ENCODE measurements at regions not wholly inside any gene's neighbourhood (a gene's known extent, or its start where the extent isn't known, plus 50 kb on each side); places are given as distances from the start of the nearest gene placed in this dataset.

- H3K9me3 Mint-ChIP-seq (ENCODE audit: insufficient read depth): no peaks in the 10 kb centered on the region
- no peaks in the 10 kb centered on the region for H3K4me1 Mint-ChIP-seq (ENCODE audit: low read depth)
- H3K27ac Mint-ChIP-seq: no peak overlapping the region
- peaks cover 8% of the 10 kb centered on the region for H3K27me3 Mint-ChIP-seq (ENCODE audit: low read depth)
- ATAC-seq: no peak
- no peak overlapping the region for H3K4me3 Mint-ChIP-seq
- no peak for DNase-seq
- POLR2A ChIA-PET: no interaction called here
- CTCF ChIA-PET: no interaction called here
- no peaks in the 10 kb centered on the region for H3K36me3 Mint-ChIP-seq (ENCODE audit: low read depth)
Measured at GRCh38 chr18:77359561-77360314, 110.1 kb downstream of the GALR1 start.

GRCh38 chr18:77360315-77361190 is 110.9 kb downstream of the GALR1 start:
- no peak overlapping the region for H3K27ac Mint-ChIP-seq
- POLR2A ChIA-PET: no interaction called here
- H3K9me3 Mint-ChIP-seq (ENCODE audit: insufficient read depth): no peaks in the 10 kb centered on the region
- H3K4me1 Mint-ChIP-seq (ENCODE audit: low read depth): no peaks in the 10 kb centered on the region
- H3K36me3 Mint-ChIP-seq (ENCODE audit: low read depth): no peaks in the 10 kb centered on the region
- CTCF ChIA-PET: no interaction called here
- peaks cover 8% of the 10 kb centered on the region for H3K27me3 Mint-ChIP-seq (ENCODE audit: low read depth)
- DNase-seq (no peak), ATAC-seq (no peak)
- no peak overlapping the region for H3K4me3 Mint-ChIP-seq

GRCh38 chr18:77361382-77361781 is 111.7 kb downstream of the GALR1 start:
- Mint-ChIP-seq H3K4me1 (ENCODE audit: low read depth) (no peaks in the 10 kb centered on the region), H3K36me3 (ENCODE audit: low read depth) (no peaks in the 10 kb centered on the region), H3K27ac (no peak overlapping the region), H3K27me3 (ENCODE audit: low read depth) (peaks cover 8% of the 10 kb centered on the region), H3K4me3 (no peak overlapping the region), H3K9me3 (ENCODE audit: insufficient read depth) (no peaks in the 10 kb centered on the region)
- CTCF ChIA-PET: no interaction called here
- ATAC-seq (no peak), DNase-seq (no peak)
- POLR2A ChIA-PET: no interaction called here

- no peak for DNase-seq
- POLR2A ChIA-PET: no interaction called here
- H3K4me1 Mint-ChIP-seq (ENCODE audit: low read depth): no peaks in the 10 kb centered on the region
- peaks cover 9% of the 10 kb centered on the region for H3K9me3 Mint-ChIP-seq (ENCODE audit: insufficient read depth)
- no peak overlapping the region for H3K4me3 Mint-ChIP-seq
- H3K36me3 Mint-ChIP-seq (ENCODE audit: low read depth): no peaks in the 10 kb centered on the region
- H3K27ac Mint-ChIP-seq: no peak overlapping the region
- no peak for ATAC-seq
- CTCF ChIA-PET: no interaction called here
- peaks cover 8% of the 10 kb centered on the region for H3K27me3 Mint-ChIP-seq (ENCODE audit: low read depth)
Measured at GRCh38 chr18:77365667-77366066, 116.0 kb downstream of the GALR1 start.

GRCh38 chr18:77366067-77366719 is 116.5 kb downstream of the GALR1 start:
- Mint-ChIP-seq H3K4me3 (no peak overlapping the region), H3K4me1 (ENCODE audit: low read depth) (no peaks in the 10 kb centered on the region), H3K9me3 (ENCODE audit: insufficient read depth) (peaks cover 9% of the 10 kb centered on the region), H3K36me3 (ENCODE audit: low read depth) (no peaks in the 10 kb centered on the region), H3K27ac (no peak overlapping the region), H3K27me3 (ENCODE audit: low read depth) (peaks cover 8% of the 10 kb centered on the region)
- ChIA-PET POLR2A (no interaction called here), CTCF (no interaction called here)
- DNase-seq (no peak), ATAC-seq (no peak)

GRCh38 chr18:77366720-77367641 is 117.3 kb downstream of the GALR1 start:
- H3K27me3 Mint-ChIP-seq (ENCODE audit: low read depth): peaks cover 8% of the 10 kb centered on the region
- ATAC-seq: no peak
- no peaks in the 10 kb centered on the region for H3K4me1 Mint-ChIP-seq (ENCODE audit: low read depth)
- no peak for DNase-seq
- ChIA-PET POLR2A (no interaction called here), CTCF (no interaction called here)
- H3K27ac Mint-ChIP-seq: no peak overlapping the region
- H3K4me3 Mint-ChIP-seq: no peak overlapping the region
- peaks cover 9% of the 10 kb centered on the region for H3K9me3 Mint-ChIP-seq (ENCODE audit: insufficient read depth)
- no peaks in the 10 kb centered on the region for H3K36me3 Mint-ChIP-seq (ENCODE audit: low read depth)

GRCh38 chr18:77369644-77370043 is 120.0 kb downstream of the GALR1 start:
- H3K4me1 Mint-ChIP-seq (ENCODE audit: low read depth): no peaks in the 10 kb centered on the region

GRCh38 chr18:77373730-77374445 is 124.2 kb downstream of the GALR1 start:
- ATAC-seq: no peak
- H3K36me3 Mint-ChIP-seq (ENCODE audit: low read depth): no peaks in the 10 kb centered on the region
- H3K27me3 Mint-ChIP-seq (ENCODE audit: low read depth): no peaks in the 10 kb centered on the region
- no peaks in the 10 kb centered on the region for H3K4me1 Mint-ChIP-seq (ENCODE audit: low read depth)
- H3K27ac Mint-ChIP-seq: no peak overlapping the region
- POLR2A ChIA-PET: no interaction called here
- CTCF ChIA-PET: no interaction called here
- no peak overlapping the region for H3K4me3 Mint-ChIP-seq
- no peak for DNase-seq
- H3K9me3 Mint-ChIP-seq (ENCODE audit: insufficient read depth): peaks cover 9% of the 10 kb centered on the region

More at GRCh38 chr18:77369644-77370043, 120.0 kb downstream of the GALR1 start:
- Mint-ChIP-seq H3K4me3 (no peak overlapping the region), H3K9me3 (ENCODE audit: insufficient read depth) (peaks cover 9% of the 10 kb centered on the region), H3K27me3 (ENCODE audit: low read depth) (no peaks in the 10 kb centered on the region), H3K36me3 (ENCODE audit: low read depth) (no peaks in the 10 kb centered on the region), H3K27ac (no peak overlapping the region)
- POLR2A ChIA-PET: no interaction called here
- no peak for DNase-seq
- CTCF ChIA-PET: no interaction called here
- ATAC-seq: no peak

GRCh38 chr18:77374446-77374805 is 124.8 kb downstream of the GALR1 start:
- H3K4me3 Mint-ChIP-seq: no peak overlapping the region
- DNase-seq: no peak
- peaks cover 7% of the 10 kb centered on the region for H3K9me3 Mint-ChIP-seq (ENCODE audit: insufficient read depth)
- ATAC-seq: no peak
- POLR2A ChIA-PET: no interaction called here
- no peaks in the 10 kb centered on the region for H3K27me3 Mint-ChIP-seq (ENCODE audit: low read depth)
- CTCF ChIA-PET: no interaction called here
- no peak overlapping the region for H3K27ac Mint-ChIP-seq
- no peaks in the 10 kb centered on the region for H3K36me3 Mint-ChIP-seq (ENCODE audit: low read depth)
- H3K4me1 Mint-ChIP-seq (ENCODE audit: low read depth): no peaks in the 10 kb centered on the region

GRCh38 chr18:77376043-77376732 is 126.5 kb downstream of the GALR1 start:
- Mint-ChIP-seq H3K4me1 (ENCODE audit: low read depth) (no peaks in the 10 kb centered on the region), H3K36me3 (ENCODE audit: low read depth) (no peaks in the 10 kb centered on the region), H3K27ac (no peak overlapping the region), H3K4me3 (no peak overlapping the region), H3K9me3 (ENCODE audit: insufficient read depth) (no peaks in the 10 kb centered on the region), H3K27me3 (ENCODE audit: low read depth) (no peaks in the 10 kb centered on the region)
- ChIA-PET CTCF (no interaction called here), POLR2A (no interaction called here)
- no peak for DNase-seq
- ATAC-seq: no peak

GRCh38 chr18:77376733-77377094 is 127.1 kb downstream of the GALR1 start:
- DNase-seq (no peak), ATAC-seq (no peak)
- ChIA-PET CTCF (no interaction called here), POLR2A (no interaction called here)
- Mint-ChIP-seq H3K4me1 (ENCODE audit: low read depth) (no peaks in the 10 kb centered on the region), H3K27ac (no peak overlapping the region), H3K36me3 (ENCODE audit: low read depth) (no peaks in the 10 kb centered on the region), H3K4me3 (no peak overlapping the region), H3K27me3 (ENCODE audit: low read depth) (peaks cover 3% of the 10 kb centered on the region), H3K9me3 (ENCODE audit: insufficient read depth) (no peaks in the 10 kb centered on the region)

All from activated CD8-positive, alpha-beta T cell treated with anti-CD3 and anti-CD28 coated beads, Interleukin-2, amount 10 ng/mL, durations not matched to agents 7 days and 5 days (primary cell).